ENCODE measurements at regions not wholly inside any gene's neighbourhood (a gene's known extent, or its start where the extent isn't known, plus 50 kb on each side); places are given as distances from the start of the nearest gene placed in this dataset.

DNA sequence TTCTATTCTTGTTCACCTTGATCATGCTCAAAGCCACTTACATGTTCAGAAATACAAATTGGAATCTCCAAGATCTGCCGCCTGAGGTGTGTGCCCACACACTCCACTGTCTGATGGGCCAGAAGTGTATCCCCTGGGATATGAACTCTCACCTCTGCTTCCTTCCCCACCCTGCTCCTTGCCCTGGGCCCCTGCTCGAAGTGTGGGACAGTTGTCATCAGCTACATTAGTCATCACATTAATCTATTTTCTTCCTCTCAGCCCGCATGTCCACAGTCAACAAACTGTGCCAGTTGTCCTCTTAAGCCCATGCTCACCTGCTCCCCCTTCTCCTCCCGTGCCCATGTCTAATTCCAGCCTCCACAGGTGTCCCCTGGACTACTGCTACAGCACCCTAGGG lies 154.7 kb downstream of the PTPN20 start:
- H3K36me3 ChIP-seq, result no peaks in the 10 kb centered on the region
- peaks cover 7% of the 10 kb centered on the region for H3K27me3 ChIP-seq (replicated peaks)
- no peaks in the 10 kb centered on the region for H3K4me1 ChIP-seq (replicated peaks)
- no peak for DNase-seq (ENCODE audit: low read depth in 1 of 2, low spot score in 2 of 2)
- H3K27ac ChIP-seq, result no peak overlapping the region
- H3K9me3 ChIP-seq (replicated peaks), result no peaks in the 10 kb centered on the region
- no peak overlapping the region for H3K4me3 ChIP-seq

DNA sequence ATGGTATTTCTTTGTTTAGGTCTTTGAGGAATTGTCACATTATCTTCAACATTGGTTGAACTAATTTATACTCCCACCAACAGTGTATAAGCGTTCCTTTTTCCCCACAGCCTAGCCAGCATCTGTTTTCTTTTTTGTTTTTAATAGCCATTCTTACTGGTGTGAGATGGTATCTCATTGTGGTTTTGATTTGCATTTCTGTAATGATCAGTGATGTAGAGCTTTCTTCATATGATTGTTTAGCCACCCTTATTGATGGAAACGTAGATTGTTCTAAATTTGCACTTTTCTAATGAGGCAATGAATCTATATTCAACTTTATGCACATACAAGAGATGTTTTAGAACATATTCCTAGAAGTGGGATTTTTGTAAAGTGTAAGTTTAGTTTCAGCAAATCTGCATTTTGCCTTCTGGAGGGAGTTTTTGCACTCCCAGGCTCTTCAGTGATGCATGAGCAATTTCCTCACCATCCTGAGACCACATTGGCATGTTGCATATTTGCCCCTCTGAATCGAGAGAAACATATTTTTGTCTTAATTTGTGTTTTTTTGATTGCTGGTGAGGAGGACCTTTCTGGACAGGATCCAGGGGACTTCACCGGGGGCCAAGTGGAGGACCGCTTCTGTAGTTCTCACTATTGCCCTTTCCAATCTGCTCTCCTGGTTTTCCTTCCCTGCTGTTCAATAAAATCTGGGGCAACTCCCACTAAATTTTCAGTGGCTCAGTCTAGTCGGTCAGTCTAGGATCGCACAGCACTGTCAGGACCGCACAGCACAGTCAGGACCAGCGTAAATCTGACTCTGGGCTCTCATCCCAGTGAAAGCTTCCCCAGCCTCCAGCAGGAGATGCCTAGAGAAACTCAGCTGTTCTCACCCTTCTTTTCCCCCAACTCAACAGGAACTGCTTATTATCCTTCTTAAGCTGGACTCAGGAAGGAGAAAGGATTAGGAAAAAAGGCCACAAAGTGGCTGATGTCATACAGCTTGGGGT lies 157.0 kb downstream of the PTPN20 start:
- no peaks in the 10 kb centered on the region for H3K9me3 ChIP-seq (replicated peaks)
- H3K4me3 ChIP-seq, result no peak overlapping the region
- H3K4me1 ChIP-seq (replicated peaks), result no peaks in the 10 kb centered on the region
- H3K27me3 ChIP-seq (replicated peaks), result peaks cover 4% of the 10 kb centered on the region; the same call in 1 of the 2 replicates
- no peaks in the 10 kb centered on the region for H3K36me3 ChIP-seq
- DNase-seq (ENCODE audit: low read depth in 1 of 2, low spot score in 2 of 2), result no peak
- H3K27ac ChIP-seq, result no peak overlapping the region

DNA sequence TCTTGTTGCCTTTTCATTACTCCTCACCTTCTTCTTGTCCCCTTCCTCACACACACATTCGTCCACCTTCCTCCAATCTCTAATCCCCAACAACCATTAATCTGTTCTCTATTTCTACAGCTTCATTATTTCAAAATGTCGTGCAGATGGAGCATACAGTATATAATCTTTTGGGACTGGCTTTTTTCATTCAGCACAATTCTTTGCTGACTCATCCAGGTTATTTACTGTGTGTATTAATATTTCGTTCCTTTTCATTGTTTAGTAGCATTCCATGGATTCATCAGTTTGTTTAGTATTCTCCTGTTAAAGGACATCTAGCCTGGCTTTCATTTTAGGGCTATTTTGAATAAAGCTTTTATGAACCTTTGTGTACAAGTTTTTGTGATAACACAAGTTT lies 159.3 kb downstream of the PTPN20 start:
- H3K36me3 ChIP-seq, result no peaks in the 10 kb centered on the region
- H3K4me1 ChIP-seq (replicated peaks), result no peaks in the 10 kb centered on the region
- no peaks in the 10 kb centered on the region for H3K9me3 ChIP-seq (replicated peaks)
- DNase-seq (ENCODE audit: low read depth in 1 of 2, low spot score in 2 of 2), result no peak
- H3K27ac ChIP-seq, result no peak overlapping the region
- no peaks in the 10 kb centered on the region; the same call in 1 of the 2 replicates for H3K27me3 ChIP-seq (replicated peaks)
- H3K4me3 ChIP-seq, result no peak overlapping the region

DNA sequence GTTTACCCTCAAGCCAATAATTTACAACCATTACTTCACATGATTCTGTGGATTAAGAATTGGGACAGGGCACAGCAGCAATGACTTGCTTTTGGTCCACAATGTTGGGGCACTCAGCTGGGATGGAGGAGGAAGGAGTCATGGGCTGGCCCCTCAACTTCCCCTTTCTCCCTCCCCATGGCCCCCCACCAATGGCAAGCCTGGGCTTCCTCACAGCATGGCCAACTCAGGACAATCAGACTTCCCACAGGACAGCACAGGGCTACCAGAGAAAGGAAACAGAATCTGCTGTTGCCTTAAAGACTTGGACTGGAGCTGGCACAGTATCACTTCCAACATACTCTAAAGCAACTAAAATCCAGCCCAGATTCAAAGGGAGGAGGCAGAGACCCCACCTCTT lies 160.7 kb downstream of the PTPN20 start:
- H3K36me3 ChIP-seq, result no peaks in the 10 kb centered on the region
- H3K4me1 ChIP-seq (replicated peaks), result no peaks in the 10 kb centered on the region
- H3K4me3 ChIP-seq, result no peak overlapping the region
- no peaks in the 10 kb centered on the region for H3K9me3 ChIP-seq (replicated peaks)
- no peak for DNase-seq (ENCODE audit: low read depth in 1 of 2, low spot score in 2 of 2)
- no peak overlapping the region for H3K27ac ChIP-seq
- no peaks in the 10 kb centered on the region; the same call in 1 of the 2 replicates for H3K27me3 ChIP-seq (replicated peaks)

DNA sequence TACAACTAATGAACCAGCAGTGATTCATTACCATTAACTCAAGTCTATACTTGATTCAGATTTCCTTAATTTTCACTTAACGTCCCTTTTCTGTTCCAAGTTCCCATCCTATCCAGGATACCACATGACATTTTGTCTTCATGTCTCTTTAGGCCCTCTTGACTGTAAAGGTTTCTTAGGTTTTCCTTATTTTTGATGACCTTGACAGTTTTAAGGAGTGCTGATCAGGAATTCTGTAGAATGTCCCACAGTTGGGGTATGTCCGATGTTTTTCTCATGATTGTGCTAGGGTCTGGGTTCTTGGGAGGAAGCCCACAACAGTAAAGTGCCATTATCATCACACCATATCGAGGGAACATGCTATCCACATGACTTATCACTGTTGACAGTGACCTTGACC lies 162.7 kb downstream of the PTPN20 start:
- no peaks in the 10 kb centered on the region for H3K4me1 ChIP-seq (replicated peaks)
- no peaks in the 10 kb centered on the region for H3K36me3 ChIP-seq
- H3K9me3 ChIP-seq (replicated peaks), result no peaks in the 10 kb centered on the region
- no peaks in the 10 kb centered on the region; the same call in 1 of the 2 replicates for H3K27me3 ChIP-seq (replicated peaks)
- no peak overlapping the region for H3K4me3 ChIP-seq
- H3K27ac ChIP-seq, result no peak overlapping the region
- no peak for DNase-seq (ENCODE audit: low read depth in 1 of 2, low spot score in 2 of 2)

DNA sequence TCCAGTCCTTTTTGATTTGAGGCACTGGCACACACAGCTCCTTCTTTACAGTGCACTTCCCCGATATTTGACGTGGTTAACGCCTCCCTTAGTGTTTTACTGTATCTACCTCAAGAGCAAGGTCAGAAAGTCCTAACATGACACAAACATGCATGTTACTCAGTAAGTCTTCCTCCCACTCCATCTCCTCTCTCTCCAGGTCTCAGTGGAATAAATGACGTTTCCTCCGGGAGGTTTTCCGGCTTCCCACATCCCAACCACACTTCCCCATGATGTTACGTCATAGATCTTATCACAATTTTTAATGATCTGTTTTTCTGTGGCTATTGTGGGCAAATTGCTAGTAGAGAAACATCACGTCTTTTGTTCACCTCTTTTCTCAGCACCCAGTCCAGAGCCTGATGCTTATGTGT lies 165.7 kb downstream of the PTPN20 start:
- no peaks in the 10 kb centered on the region for H3K36me3 ChIP-seq
- DNase-seq (ENCODE audit: low read depth in 1 of 2, low spot score in 2 of 2), result no peak
- no peaks in the 10 kb centered on the region; the same call in 1 of the 2 replicates for H3K27me3 ChIP-seq (replicated peaks)
- H3K4me1 ChIP-seq (replicated peaks), result no peaks in the 10 kb centered on the region
- H3K4me3 ChIP-seq, result no peak overlapping the region
- H3K27ac ChIP-seq, result no peak overlapping the region
- no peaks in the 10 kb centered on the region for H3K9me3 ChIP-seq (replicated peaks)

DNA sequence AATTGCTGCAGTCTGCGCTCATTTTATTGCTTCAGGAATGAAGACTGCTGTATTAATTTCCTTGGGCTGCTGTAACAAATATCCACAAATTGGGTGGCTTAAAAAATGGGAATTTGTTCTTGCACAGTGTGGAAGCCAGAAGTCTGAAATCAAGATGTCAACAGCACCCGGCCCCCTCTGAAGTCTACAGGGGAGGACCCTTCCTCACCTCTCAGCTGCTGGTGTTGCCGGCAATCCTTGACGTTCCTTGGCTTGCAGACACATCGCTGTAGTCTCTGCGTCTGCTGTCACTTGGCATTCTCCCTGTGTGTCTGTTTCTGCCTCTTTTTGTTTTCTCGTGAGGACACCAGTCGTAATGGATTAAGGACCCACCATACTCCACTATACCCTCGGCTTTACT lies 166.2 kb downstream of the PTPN20 start:
- H3K36me3 ChIP-seq, result no peaks in the 10 kb centered on the region

DNA sequence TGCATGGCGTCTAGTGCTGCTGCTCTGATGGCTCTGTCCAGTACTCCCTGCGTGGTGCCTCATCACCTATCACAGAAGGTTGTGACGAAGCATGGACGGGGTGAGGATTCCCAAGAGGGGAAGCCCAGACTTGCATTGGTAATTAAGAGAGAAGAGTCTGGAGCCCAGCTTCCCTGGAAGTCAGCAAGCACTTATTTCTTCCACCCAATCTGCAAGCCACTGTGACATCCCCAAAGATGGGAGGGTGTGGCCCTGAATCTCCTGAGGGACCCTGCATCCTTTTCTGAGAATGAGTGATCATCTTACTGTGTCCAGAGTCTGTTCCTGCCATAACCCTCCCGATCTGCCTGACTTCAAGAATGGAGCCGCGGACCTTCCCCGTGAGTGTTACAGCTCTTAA lies 166.7 kb downstream of the PTPN20 start:
- Histone ChIP-seq H3K9me3 (replicated peaks) (no peaks in the 10 kb centered on the region), H3K36me3 (no peaks in the 10 kb centered on the region), H3K27ac (no peak overlapping the region), H3K27me3 (replicated peaks) (no peaks in the 10 kb centered on the region; the same call in 1 of the 2 replicates), H3K4me3 (no peak overlapping the region), H3K4me1 (replicated peaks) (no peaks in the 10 kb centered on the region)
- no peak for DNase-seq (ENCODE audit: low read depth in 1 of 2, low spot score in 2 of 2)

More for the DNA sequence above, 166.2 kb downstream of the PTPN20 start:
- H3K9me3 ChIP-seq (replicated peaks), result no peaks in the 10 kb centered on the region
- no peaks in the 10 kb centered on the region for H3K4me1 ChIP-seq (replicated peaks)
- H3K27me3 ChIP-seq (replicated peaks), result no peaks in the 10 kb centered on the region; the same call in 1 of the 2 replicates
- H3K4me3 ChIP-seq, result no peak overlapping the region
- no peak overlapping the region for H3K27ac ChIP-seq
- no peak for DNase-seq (ENCODE audit: low read depth in 1 of 2, low spot score in 2 of 2)

DNA sequence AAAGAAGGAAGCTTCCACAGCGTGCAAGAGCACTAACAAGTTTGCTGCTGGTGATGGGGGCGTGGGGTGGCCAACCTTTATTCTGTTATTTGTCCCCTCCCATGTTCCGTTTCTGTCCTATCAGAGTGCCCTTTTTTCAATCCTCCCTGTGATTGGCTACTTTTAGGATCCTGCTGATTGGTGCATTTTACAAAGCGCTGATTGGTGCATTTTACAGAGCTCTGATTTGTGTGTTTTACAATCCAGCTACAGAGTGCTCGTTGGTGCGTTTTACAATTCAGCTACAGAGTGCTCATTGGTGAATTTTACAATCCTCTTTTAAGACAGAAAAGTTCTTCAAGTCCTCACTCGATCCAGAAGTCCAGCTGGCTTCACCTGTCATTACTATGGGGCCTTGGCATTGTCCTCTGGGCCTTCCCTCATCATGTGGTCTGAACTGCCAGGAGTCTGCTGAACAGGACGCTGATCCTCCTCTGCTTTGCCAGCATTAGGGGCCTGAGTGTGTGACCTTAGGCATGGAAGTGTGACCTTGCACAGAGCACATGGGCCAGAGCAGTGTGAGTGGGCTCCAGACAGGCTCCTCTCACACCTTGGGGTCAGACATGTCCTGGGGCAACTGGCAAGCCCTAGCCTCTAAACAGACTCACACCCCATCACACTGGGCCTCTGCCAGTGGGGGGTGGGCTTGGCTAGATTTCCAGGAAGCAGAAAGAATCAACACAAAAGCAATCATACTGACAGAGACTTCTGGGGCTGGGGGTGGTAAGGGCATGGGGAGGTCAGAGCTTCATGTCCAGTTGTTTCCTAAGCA lies 167.4 kb downstream of the PTPN20 start:
- DNase-seq (ENCODE audit: low read depth in 1 of 2, low spot score in 2 of 2), result no peak
- no peak overlapping the region for H3K4me3 ChIP-seq
- H3K27ac ChIP-seq, result no peak overlapping the region

DNA sequence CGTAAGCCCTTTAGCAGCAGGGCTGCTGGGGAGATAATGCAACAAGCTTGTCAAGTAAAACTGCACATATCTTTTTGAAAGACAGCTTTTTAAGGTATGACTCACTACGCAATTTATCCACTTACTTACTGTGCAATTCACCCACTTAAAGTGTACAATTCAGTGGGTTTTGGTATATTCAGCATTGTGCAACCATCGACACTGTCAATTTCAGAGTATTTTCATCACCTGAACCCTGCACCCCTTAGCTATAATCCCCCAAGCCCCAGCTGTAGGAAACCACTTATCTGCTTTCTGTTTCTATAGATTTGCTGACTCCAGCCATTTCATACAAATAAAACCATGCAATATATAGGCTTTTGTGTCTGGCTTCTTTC lies 168.0 kb downstream of the PTPN20 start:
- Histone ChIP-seq H3K4me1 (replicated peaks) (no peaks in the 10 kb centered on the region), H3K9me3 (replicated peaks) (no peaks in the 10 kb centered on the region), H3K27me3 (replicated peaks) (no peaks in the 10 kb centered on the region; the same call in 1 of the 2 replicates), H3K4me3 (no peak overlapping the region), H3K27ac (no peak overlapping the region), H3K36me3 (no peaks in the 10 kb centered on the region)
- DNase-seq (ENCODE audit: low read depth in 1 of 2, low spot score in 2 of 2), result no peak

More for the DNA sequence above, 167.4 kb downstream of the PTPN20 start:
- no peaks in the 10 kb centered on the region; the same call in 1 of the 2 replicates for H3K27me3 ChIP-seq (replicated peaks)
- H3K36me3 ChIP-seq, result no peaks in the 10 kb centered on the region
- H3K4me1 ChIP-seq (replicated peaks), result no peaks in the 10 kb centered on the region
- no peaks in the 10 kb centered on the region for H3K9me3 ChIP-seq (replicated peaks)

DNA sequence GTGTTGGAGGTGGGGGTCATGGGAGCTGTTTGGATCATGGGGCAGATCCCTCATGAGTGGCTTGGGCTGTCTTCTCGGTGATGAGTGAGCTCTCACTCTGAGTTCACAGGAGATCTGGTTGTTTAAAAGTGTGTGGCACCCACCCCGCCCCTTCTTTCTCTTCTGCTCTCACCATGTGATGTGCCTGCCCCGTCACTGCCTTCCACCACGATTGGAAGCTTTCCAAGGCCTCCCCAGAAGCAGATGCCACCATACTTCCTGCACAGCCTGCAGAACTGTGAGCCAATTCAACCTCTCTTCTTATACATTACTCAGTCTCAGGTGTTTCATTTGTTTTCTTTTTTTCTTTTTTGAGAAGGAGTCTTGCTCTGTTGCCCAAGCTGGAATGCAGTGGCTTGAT lies 170.0 kb downstream of the PTPN20 start:
- no peaks in the 10 kb centered on the region for H3K27me3 ChIP-seq (replicated peaks)

DNA sequence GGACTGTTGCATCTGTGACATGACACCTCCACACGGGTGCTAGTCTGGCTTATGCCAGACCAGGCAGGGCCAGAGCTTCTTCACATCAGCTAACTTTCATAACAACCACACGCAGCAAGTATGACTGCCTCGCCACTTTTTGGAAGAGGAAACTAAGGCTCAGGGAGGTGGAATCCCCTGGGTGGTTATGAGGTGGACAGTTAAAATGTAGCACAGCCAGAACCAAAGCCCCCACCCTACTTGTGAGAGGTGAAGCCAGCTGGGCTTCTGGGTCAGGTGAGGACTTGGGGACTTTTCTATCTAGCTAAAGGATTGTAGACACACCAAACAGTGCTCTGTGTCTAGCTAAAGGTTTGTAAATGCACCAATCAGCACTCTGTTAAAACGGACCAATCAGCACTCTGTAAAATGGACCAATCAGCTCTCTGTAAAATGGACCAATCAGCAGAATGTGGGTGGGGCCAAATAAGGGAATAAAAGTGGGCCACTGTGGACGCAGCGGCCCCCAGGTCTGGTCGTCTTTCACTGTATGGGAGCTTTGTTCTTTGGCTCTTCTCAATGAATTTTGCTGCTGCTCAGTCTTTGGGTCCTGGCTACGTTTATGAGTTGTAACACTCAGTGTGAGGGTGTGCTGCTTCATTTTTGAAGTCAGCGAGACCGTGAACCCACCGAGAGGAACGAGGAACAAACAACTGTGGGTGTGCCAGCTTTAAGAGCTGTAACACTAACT lies 171.0 kb downstream of the PTPN20 start:
- H3K27me3 ChIP-seq (replicated peaks), result no peaks in the 10 kb centered on the region
- DNase-seq (ENCODE audit: low read depth in 1 of 2, low spot score in 2 of 2), result no peak
- H3K4me3 ChIP-seq, result no peak overlapping the region
- no peaks in the 10 kb centered on the region for H3K36me3 ChIP-seq
- no peaks in the 10 kb centered on the region for H3K9me3 ChIP-seq (replicated peaks)
- H3K27ac ChIP-seq, result no peak overlapping the region
- no peaks in the 10 kb centered on the region for H3K4me1 ChIP-seq (replicated peaks)

More for the DNA sequence above, 170.0 kb downstream of the PTPN20 start:
- Histone ChIP-seq H3K9me3 (replicated peaks) (no peaks in the 10 kb centered on the region), H3K4me1 (replicated peaks) (no peaks in the 10 kb centered on the region), H3K36me3 (no peaks in the 10 kb centered on the region), H3K27ac (no peak overlapping the region), H3K4me3 (no peak overlapping the region)
- no peak for DNase-seq (ENCODE audit: low read depth in 1 of 2, low spot score in 2 of 2)

DNA sequence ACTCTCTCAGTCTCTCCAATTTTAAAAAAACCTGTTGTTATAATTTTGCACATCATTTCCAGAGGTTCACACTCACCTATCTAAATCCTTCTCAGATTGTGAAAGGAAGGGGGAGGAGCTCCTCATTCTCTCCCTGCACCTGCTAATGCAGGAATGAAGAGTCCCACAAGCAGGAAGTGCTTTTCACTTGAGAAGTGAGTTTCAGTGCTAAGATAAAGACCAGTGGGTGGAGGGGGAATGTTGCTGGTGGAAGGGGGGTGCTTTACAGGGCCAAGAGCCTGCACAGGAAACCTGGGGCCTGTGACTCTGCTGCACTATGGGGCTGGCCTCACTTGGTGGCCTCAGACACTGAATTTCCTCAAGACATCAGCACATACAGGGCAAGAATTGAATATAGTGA lies 176.4 kb downstream of the PTPN20 start:
- no peaks in the 10 kb centered on the region for H3K36me3 ChIP-seq
- no peaks in the 10 kb centered on the region for H3K27me3 ChIP-seq (replicated peaks)
- H3K4me1 ChIP-seq (replicated peaks), result no peaks in the 10 kb centered on the region
- no peaks in the 10 kb centered on the region for H3K9me3 ChIP-seq (replicated peaks)
- H3K4me3 ChIP-seq, result no peak overlapping the region
- DNase-seq (ENCODE audit: low read depth in 1 of 2, low spot score in 2 of 2), result no peak
- H3K27ac ChIP-seq, result no peak overlapping the region

Measured in SJSA1 (cell line).